ENCODE measurements at regions not wholly inside any gene's neighbourhood (a gene's known extent, or its start where the extent isn't known, plus 50 kb on each side); places are given as distances from the start of the nearest gene placed in this dataset.

DNA sequence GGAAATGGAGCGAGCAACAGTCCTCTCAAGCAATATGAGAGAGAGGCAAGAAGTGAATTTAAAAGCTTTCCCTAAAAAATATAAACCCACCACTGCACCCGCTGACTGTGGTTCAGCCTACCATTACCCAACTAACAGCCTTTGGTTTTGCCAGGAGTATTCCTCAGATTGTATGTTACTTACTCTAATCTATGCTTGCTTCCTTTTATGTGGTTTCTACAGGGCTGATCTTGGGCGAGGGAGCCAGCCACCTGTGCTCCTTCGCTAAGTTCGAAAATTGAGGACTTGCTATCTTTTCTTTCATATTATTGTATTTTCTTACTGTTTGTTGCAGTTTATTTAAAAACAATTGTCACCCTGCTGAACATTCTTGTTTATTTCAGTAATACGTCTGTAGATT, 101.1 kb downstream of the DDX53 start:
- in situ Hi-C loops (cut with MboI; ENCODE audit: low pct_ligation_motif_present in 1 of 4, low pct_unique_long_range_greater_than_20kb in 1 of 4, low sequenced_read_pairs in 3 of 4) (no loop called here), intact Hi-C loops (cut with DNase I; ENCODE audit: low total_unique reads) (no loop called here)
- H3K36me3 ChIP-seq: no peaks in the 10 kb centered on the region
- H3K4me3 ChIP-seq: no peak overlapping the region
- TF ChIP-seq POLR2AphosphoS5 (IDR thresholded peaks at IDR 0.05): no peak
- TF ChIP-seq POLR2A (IDR thresholded peaks at IDR 0.05): no peak
- no peak for TF ChIP-seq EP300 (IDR thresholded peaks at IDR 0.05; ENCODE audit: low read depth)
- TF ChIP-seq, protein P1, sequence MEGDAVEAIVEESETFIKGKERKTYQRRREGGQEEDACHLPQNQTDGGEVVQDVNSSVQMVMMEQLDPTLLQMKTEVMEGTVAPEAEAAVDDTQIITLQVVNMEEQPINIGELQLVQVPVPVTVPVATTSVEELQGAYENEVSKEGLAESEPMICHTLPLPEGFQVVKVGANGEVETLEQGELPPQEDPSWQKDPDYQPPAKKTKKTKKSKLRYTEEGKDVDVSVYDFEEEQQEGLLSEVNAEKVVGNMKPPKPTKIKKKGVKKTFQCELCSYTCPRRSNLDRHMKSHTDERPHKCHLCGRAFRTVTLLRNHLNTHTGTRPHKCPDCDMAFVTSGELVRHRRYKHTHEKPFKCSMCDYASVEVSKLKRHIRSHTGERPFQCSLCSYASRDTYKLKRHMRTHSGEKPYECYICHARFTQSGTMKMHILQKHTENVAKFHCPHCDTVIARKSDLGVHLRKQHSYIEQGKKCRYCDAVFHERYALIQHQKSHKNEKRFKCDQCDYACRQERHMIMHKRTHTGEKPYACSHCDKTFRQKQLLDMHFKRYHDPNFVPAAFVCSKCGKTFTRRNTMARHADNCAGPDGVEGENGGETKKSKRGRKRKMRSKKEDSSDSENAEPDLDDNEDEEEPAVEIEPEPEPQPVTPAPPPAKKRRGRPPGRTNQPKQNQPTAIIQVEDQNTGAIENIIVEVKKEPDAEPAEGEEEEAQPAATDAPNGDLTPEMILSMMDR (IDR thresholded peaks at IDR 0.05): no peak
- no peak for DNase-seq
- 75% methylated on average over 6 of the region's 6 CpGs; no CpG with 5 or more reads in 1 of the 2 donors for WGBS, 2 donors (ENCODE audit: low coverage in 1 of 2)
- H3K4me1 ChIP-seq: no peaks in the 10 kb centered on the region
- no peaks in the 10 kb centered on the region for H3K9me3 ChIP-seq
- H3K27me3 ChIP-seq: no peaks in the 10 kb centered on the region
- H3K27ac ChIP-seq: no peak overlapping the region

DNA sequence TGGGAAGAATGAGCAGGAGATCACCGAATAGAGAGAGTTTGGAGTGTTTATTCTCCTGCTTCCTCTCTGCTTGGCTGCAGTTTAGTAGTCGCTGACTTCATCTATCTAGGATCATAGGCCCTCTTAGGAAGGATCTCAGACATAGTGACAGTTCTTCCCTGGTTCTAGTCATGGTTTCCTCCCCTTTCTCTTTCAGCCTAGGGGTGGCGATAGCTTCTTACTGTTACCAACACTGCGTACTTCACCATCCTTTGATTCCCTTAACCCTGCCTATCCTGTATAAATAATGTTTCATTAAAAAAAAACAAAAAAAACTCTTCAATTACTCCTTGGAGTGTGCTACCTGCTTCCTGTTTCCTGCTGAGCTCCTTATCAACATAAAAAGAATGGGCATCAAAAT, 103.8 kb downstream of the DDX53 start:
- TF ChIP-seq EP300 (IDR thresholded peaks at IDR 0.05; ENCODE audit: low read depth): no peak
- no peak for TF ChIP-seq POLR2A (IDR thresholded peaks at IDR 0.05)
- TF ChIP-seq, protein P1 (IDR thresholded peaks at IDR 0.05): no peak
- no peak for TF ChIP-seq POLR2AphosphoS5 (IDR thresholded peaks at IDR 0.05)
- Histone ChIP-seq H3K9me3 (no peaks in the 10 kb centered on the region), H3K4me3 (no peak overlapping the region), H3K27ac (no peak overlapping the region), H3K27me3 (no peaks in the 10 kb centered on the region), H3K4me1 (no peaks in the 10 kb centered on the region), H3K36me3 (no peaks in the 10 kb centered on the region)
- in situ Hi-C loops (cut with MboI; ENCODE audit: low pct_ligation_motif_present in 1 of 4, low pct_unique_long_range_greater_than_20kb in 1 of 4, low sequenced_read_pairs in 3 of 4) (no loop called here), intact Hi-C loops (cut with DNase I; ENCODE audit: low total_unique reads) (no loop called here)
- WGBS, 2 donors (ENCODE audit: low coverage in 1 of 2): 64 to 83% methylated on average over 1 to 4 of the region's 4 CpGs
- DNase-seq: no peak

DNA sequence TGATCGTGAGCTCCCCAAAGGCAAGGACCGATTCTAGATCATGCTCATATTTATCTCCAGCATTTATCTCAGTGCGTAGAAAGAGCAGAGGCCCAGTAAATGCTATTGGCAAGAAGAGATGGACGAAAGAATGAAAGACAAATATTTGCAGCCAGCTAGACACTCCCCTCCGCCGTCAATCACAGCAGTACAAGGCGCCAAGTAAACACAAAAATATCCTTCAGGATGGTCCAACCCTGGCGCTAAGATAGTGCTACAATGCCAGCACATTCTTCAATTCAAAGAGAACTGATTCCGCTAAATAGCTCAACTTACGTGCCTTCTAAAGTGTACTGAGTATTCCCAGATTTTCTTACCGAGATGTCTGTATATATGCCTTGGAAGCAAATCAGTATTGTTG, 114.5 kb downstream of the DDX53 start:
- in situ Hi-C loops (cut with MboI; ENCODE audit: low pct_ligation_motif_present in 1 of 4, low pct_unique_long_range_greater_than_20kb in 1 of 4, low sequenced_read_pairs in 3 of 4) (no loop called here), intact Hi-C loops (cut with DNase I; ENCODE audit: low total_unique reads) (no loop called here)
- TF ChIP-seq POLR2A (IDR thresholded peaks at IDR 0.05) (no peak), EP300 (IDR thresholded peaks at IDR 0.05; ENCODE audit: low read depth) (no peak), POLR2AphosphoS5 (IDR thresholded peaks at IDR 0.05) (no peak)
- TF ChIP-seq, protein P1 (IDR thresholded peaks at IDR 0.05): no peak
- WGBS, 2 donors (ENCODE audit: low coverage in 1 of 2): 72% methylated on average over 11 of the region's 11 CpGs; no CpG with 5 or more reads in 1 of the 2 donors
- Histone ChIP-seq H3K9me3 (no peaks in the 10 kb centered on the region), H3K36me3 (no peaks in the 10 kb centered on the region), H3K27me3 (no peaks in the 10 kb centered on the region), H3K4me3 (no peak overlapping the region), H3K4me1 (no peaks in the 10 kb centered on the region), H3K27ac (no peak overlapping the region)
- DNase-seq: no peak

DNA sequence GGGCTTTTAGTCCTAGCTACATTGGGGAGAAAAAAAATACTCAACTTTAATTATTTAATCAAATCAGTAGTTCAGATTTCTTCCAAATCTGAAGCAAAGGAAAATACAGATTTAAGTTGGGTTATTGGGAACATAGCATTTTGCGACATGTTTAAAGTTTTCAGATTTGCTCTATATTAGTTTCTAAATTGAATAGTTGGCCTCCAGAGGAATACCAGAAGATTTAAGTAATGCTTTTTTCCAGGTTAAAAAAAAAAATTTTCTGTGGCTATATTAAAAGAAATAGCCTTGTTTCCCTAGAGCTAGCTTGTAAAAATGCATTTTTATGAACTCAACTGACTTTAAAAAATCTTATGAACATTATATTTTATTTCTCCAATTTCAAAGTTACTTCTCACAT, 115.9 kb downstream of the DDX53 start:
- DNase-seq: no peak
- in situ Hi-C loops (cut with MboI; ENCODE audit: low pct_ligation_motif_present in 1 of 4, low pct_unique_long_range_greater_than_20kb in 1 of 4, low sequenced_read_pairs in 3 of 4): no loop called here
- Histone ChIP-seq H3K4me3 (no peak overlapping the region), H3K27ac (no peak overlapping the region), H3K9me3 (no peaks in the 10 kb centered on the region), H3K27me3 (no peaks in the 10 kb centered on the region), H3K4me1 (no peaks in the 10 kb centered on the region), H3K36me3 (no peaks in the 10 kb centered on the region)
- 91% methylated on average over 1 of the region's 1 CpG for WGBS, 2 donors (ENCODE audit: low coverage in 1 of 2)
- intact Hi-C loops (cut with DNase I; ENCODE audit: low total_unique reads): no loop called here
- TF ChIP-seq POLR2A (IDR thresholded peaks at IDR 0.05) (no peak), POLR2AphosphoS5 (IDR thresholded peaks at IDR 0.05) (no peak), EP300 (IDR thresholded peaks at IDR 0.05; ENCODE audit: low read depth) (no peak)
- TF ChIP-seq, protein P1 (IDR thresholded peaks at IDR 0.05): no peak
